Peyer's patch (tissue), 4 donors: ENCODE measurements at regions not wholly inside any gene's neighbourhood (a gene's known extent, or its start where the extent isn't known, plus 50 kb on each side); places are given as distances from the start of the nearest gene placed in this dataset.

ENCODE experiments used
- DNase-seq, 3 donors: peaks; one replicate each; pipeline ENCODE4 v3.0.0-alpha.2; 2017 to 2019
- H3K27ac ChIP-seq, 4 donors: fragments of 200-600 bp; sonication (generic); one replicate each; pipeline ENCODE4 v1.5.1; 2016 to 2019
- H3K27me3 ChIP-seq, 2 donors: fragments of 200-600 bp; sonication (generic); one replicate each; pipeline ENCODE4 v1.5.1; 2019
- H3K36me3 ChIP-seq, 3 donors: fragments of 200-600 bp; sonication (generic); one replicate each; pipeline ENCODE4 v1.5.1; 2016 to 2019
- H3K4me1 ChIP-seq, 4 donors: fragments of 200-600 bp; sonication (generic); one replicate each; pipeline ENCODE4 v1.5.1; 2016 to 2019
- H3K4me3 ChIP-seq, 4 donors: fragments of 200-600 bp; sonication (generic); 1 replicate in 3 of 4; 2 replicates in 1 of 4; pipeline ENCODE4 v1.5.1; 2016 to 2019; ENCODE audit warnings: mild to moderate bottlenecking in 1 of 4
- H3K9me3 ChIP-seq, 4 donors: fragments of 200-600 bp; sonication (generic); one replicate each; pipeline ENCODE4 v1.5.1; 2016 to 2019; ENCODE audit warnings: mild to moderate bottlenecking in 1 of 4
- CTCF ChIP-seq, 6 experiments: fragments of 450-650 bp in 4 of 6; fragments of 200-600 bp in 2 of 6; sonication (generic) in 1 of 6; IDR thresholded peaks; one replicate each; pipeline ENCODE4 v1.5.1; 2017 to 2019; ENCODE audit warnings: antibody characterized with exemption in 6 of 6, mild to moderate bottlenecking in 3 of 6, moderate library complexity in 1 of 6
- POLR2A ChIP-seq, 2 donors: fragments of 450-650 bp; IDR thresholded peaks; one replicate each; pipeline ENCODE4 v1.5.1; 2017; ENCODE audit warnings: antibody characterized with exemption in 2 of 2, mild to moderate bottlenecking in 2 of 2, moderate library complexity in 2 of 2

GRCh38 chr5:173710528-173710927, 94.1 kb upstream of the BOD1 start:
- Histone ChIP-seq H3K27ac (no peak overlapping the region), H3K9me3 (no peaks in the 10 kb centered on the region), H3K4me1 (peaks cover 0 to 7% (median 0%) of the 10 kb centered on the region in 4 donors), H3K27me3 (no peaks in the 10 kb centered on the region), H3K36me3 (no peaks in the 10 kb centered on the region), H3K4me3 (no peak overlapping the region)
- no peak for TF ChIP-seq CTCF (IDR thresholded peaks at IDR 0.05)
- DNase-seq, result no peak

GRCh38 chr5:173711466-173711865, 95.0 kb upstream of the BOD1 start:
- Histone ChIP-seq H3K27ac (no peak overlapping the region), H3K36me3 (no peaks in the 10 kb centered on the region), H3K4me3 (no peak overlapping the region), H3K4me1 (peaks cover 0 to 7% (median 0%) of the 10 kb centered on the region in 4 donors), H3K27me3 (no peaks in the 10 kb centered on the region), H3K9me3 (no peaks in the 10 kb centered on the region)
- TF ChIP-seq POLR2A (IDR thresholded peaks at IDR 0.05) (no peak), CTCF (IDR thresholded peaks at IDR 0.05) (no peak)
- no peak for DNase-seq

GRCh38 chr5:173712609-173713175, 96.2 kb upstream of the BOD1 start:
- Histone ChIP-seq H3K4me3 (no peak overlapping the region), H3K36me3 (no peaks in the 10 kb centered on the region), H3K27ac (no peak overlapping the region), H3K4me1 (no peaks in the 10 kb centered on the region), H3K27me3 (no peaks in the 10 kb centered on the region), H3K9me3 (no peaks in the 10 kb centered on the region)
- TF ChIP-seq POLR2A (IDR thresholded peaks at IDR 0.05) (no peak), CTCF (IDR thresholded peaks at IDR 0.05) (no peak)
- no peak for DNase-seq

- H3K4me3 ChIP-seq, result no peak overlapping the region
- H3K36me3 ChIP-seq, result no peaks in the 10 kb centered on the region
- DNase-seq, result no peak
- TF ChIP-seq POLR2A (IDR thresholded peaks at IDR 0.05) (no peak), CTCF (IDR thresholded peaks at IDR 0.05) (no peak)
- no peak overlapping the region for H3K27ac ChIP-seq
- H3K9me3 ChIP-seq, result no peaks in the 10 kb centered on the region
- H3K4me1 ChIP-seq, result no peaks in the 10 kb centered on the region
- no peaks in the 10 kb centered on the region for H3K27me3 ChIP-seq
These were observed 98.3 kb upstream of the BOD1 start for GRCh38 chr5:173714551-173715428.

GRCh38 chr5:173715607-173716006, 99.2 kb upstream of the BOD1 start:
- Histone ChIP-seq H3K4me3 (no peak overlapping the region), H3K27ac (no peak overlapping the region), H3K36me3 (no peaks in the 10 kb centered on the region), H3K4me1 (no peaks in the 10 kb centered on the region), H3K9me3 (no peaks in the 10 kb centered on the region), H3K27me3 (no peaks in the 10 kb centered on the region)
- DNase-seq, result no peak
- TF ChIP-seq CTCF (IDR thresholded peaks at IDR 0.05), result no peak
- no peak for TF ChIP-seq POLR2A (IDR thresholded peaks at IDR 0.05)
